ENCODE measurements at regions not wholly inside any gene's neighbourhood (a gene's known extent, or its start where the extent isn't known, plus 50 kb on each side); places are given as distances from the start of the nearest gene placed in this dataset.

GRCh38 chr16:52386694-52387093 is 160.2 kb downstream of the TOX3 start:
- no peaks in the 10 kb centered on the region for H3K4me1 Mint-ChIP-seq
- ATAC-seq, result no peak
- H3K4me3 Mint-ChIP-seq, result no peak overlapping the region
- H3K36me3 Mint-ChIP-seq, result no peaks in the 10 kb centered on the region
- H3K9me3 Mint-ChIP-seq, result peaks cover 18% of the 10 kb centered on the region
- DNase-seq (ENCODE audit: low spot score in 2 of 2), result no peak
- H3K27ac Mint-ChIP-seq, result no peak overlapping the region

GRCh38 chr16:52384378-52384777 is 162.6 kb downstream of the TOX3 start:
- no peaks in the 10 kb centered on the region for H3K4me1 Mint-ChIP-seq
- peaks cover 18% of the 10 kb centered on the region for H3K9me3 Mint-ChIP-seq
- no peak overlapping the region for H3K27ac Mint-ChIP-seq
- no peaks in the 10 kb centered on the region for H3K36me3 Mint-ChIP-seq
- DNase-seq (ENCODE audit: low spot score in 2 of 2) (no peak), ATAC-seq (no peak)
- H3K4me3 Mint-ChIP-seq, result no peak overlapping the region

GRCh38 chr16:52383640-52384292 is 163.2 kb downstream of the TOX3 start:
- H3K27ac Mint-ChIP-seq, result no peak overlapping the region
- ATAC-seq (no peak), DNase-seq (ENCODE audit: low spot score in 2 of 2) (no peak)
- H3K4me3 Mint-ChIP-seq, result no peak overlapping the region
- H3K9me3 Mint-ChIP-seq, result peaks cover 20% of the 10 kb centered on the region
- no peaks in the 10 kb centered on the region for H3K36me3 Mint-ChIP-seq
- H3K4me1 Mint-ChIP-seq, result no peaks in the 10 kb centered on the region

- Mint-ChIP-seq H3K27ac (no peak overlapping the region), H3K4me1 (no peaks in the 10 kb centered on the region), H3K9me3 (peaks cover 16% of the 10 kb centered on the region), H3K4me3 (no peak overlapping the region), H3K36me3 (no peaks in the 10 kb centered on the region)
- no peak for DNase-seq (ENCODE audit: low spot score in 2 of 2)
- ATAC-seq, result no peak
These were observed 163.8 kb downstream of the TOX3 start for GRCh38 chr16:52383119-52383518.

GRCh38 chr16:52379551-52379950 is 167.4 kb downstream of the TOX3 start:
- DNase-seq (ENCODE audit: low spot score in 2 of 2) (no peak), ATAC-seq (no peak)
- H3K36me3 Mint-ChIP-seq, result no peaks in the 10 kb centered on the region
- H3K4me3 Mint-ChIP-seq, result no peak overlapping the region
- no peaks in the 10 kb centered on the region for H3K4me1 Mint-ChIP-seq
- H3K27ac Mint-ChIP-seq, result no peak overlapping the region
- H3K9me3 Mint-ChIP-seq, result peaks cover 19% of the 10 kb centered on the region

- Mint-ChIP-seq H3K36me3 (no peaks in the 10 kb centered on the region), H3K27ac (no peak overlapping the region), H3K9me3 (peaks cover 9% of the 10 kb centered on the region), H3K4me1 (no peaks in the 10 kb centered on the region), H3K4me3 (no peak overlapping the region)
- ATAC-seq (no peak), DNase-seq (ENCODE audit: low spot score in 2 of 2) (no peak)
These were observed 170.2 kb downstream of the TOX3 start for GRCh38 chr16:52376676-52377280.

GRCh38 chr16:52372313-52372712 is 174.6 kb downstream of the TOX3 start:
- DNase-seq (ENCODE audit: low spot score in 2 of 2), result no peak
- no peak for ATAC-seq
- Mint-ChIP-seq H3K9me3 (peaks cover 3% of the 10 kb centered on the region), H3K4me3 (no peak overlapping the region), H3K36me3 (no peaks in the 10 kb centered on the region), H3K27ac (no peak overlapping the region), H3K4me1 (no peaks in the 10 kb centered on the region)

- Mint-ChIP-seq H3K9me3 (peaks cover 9% of the 10 kb centered on the region), H3K4me3 (no peak overlapping the region), H3K4me1 (no peaks in the 10 kb centered on the region), H3K27ac (no peak overlapping the region), H3K36me3 (no peaks in the 10 kb centered on the region)
- DNase-seq (ENCODE audit: low spot score in 2 of 2) (no peak), ATAC-seq (no peak)
These were observed 178.1 kb downstream of the TOX3 start for GRCh38 chr16:52368859-52369258.

GRCh38 chr16:52367821-52368220 is 179.1 kb downstream of the TOX3 start:
- no peak overlapping the region for H3K4me3 Mint-ChIP-seq
- H3K4me1 Mint-ChIP-seq, result no peaks in the 10 kb centered on the region
- H3K36me3 Mint-ChIP-seq, result no peaks in the 10 kb centered on the region
- no peak for DNase-seq (ENCODE audit: low spot score in 2 of 2)
- H3K27ac Mint-ChIP-seq, result no peak overlapping the region
- no peak for ATAC-seq
- H3K9me3 Mint-ChIP-seq, result peaks cover 10% of the 10 kb centered on the region

GRCh38 chr16:52366983-52367382 is 180.0 kb downstream of the TOX3 start:
- H3K9me3 Mint-ChIP-seq, result peaks cover 10% of the 10 kb centered on the region
- no peak for DNase-seq (ENCODE audit: low spot score in 2 of 2)
- H3K27ac Mint-ChIP-seq, result no peak overlapping the region
- H3K4me1 Mint-ChIP-seq, result no peaks in the 10 kb centered on the region
- no peak overlapping the region for H3K4me3 Mint-ChIP-seq
- no peaks in the 10 kb centered on the region for H3K36me3 Mint-ChIP-seq
- no peak for ATAC-seq

- H3K4me3 Mint-ChIP-seq, result no peak overlapping the region
- ATAC-seq, result no peak
- H3K27ac Mint-ChIP-seq, result no peak overlapping the region
- peaks cover 13% of the 10 kb centered on the region for H3K9me3 Mint-ChIP-seq
- H3K4me1 Mint-ChIP-seq, result no peaks in the 10 kb centered on the region
- no peak for DNase-seq (ENCODE audit: low spot score in 2 of 2)
- no peaks in the 10 kb centered on the region for H3K36me3 Mint-ChIP-seq
These were observed 182.4 kb downstream of the TOX3 start for GRCh38 chr16:52364500-52364899.

GRCh38 chr16:52363082-52363481 is 183.9 kb downstream of the TOX3 start:
- no peak overlapping the region for H3K4me3 Mint-ChIP-seq
- no peaks in the 10 kb centered on the region for H3K4me1 Mint-ChIP-seq
- no peak overlapping the region for H3K27ac Mint-ChIP-seq
- DNase-seq (ENCODE audit: low spot score in 2 of 2), result no peak
- no peak for ATAC-seq
- peaks cover 13% of the 10 kb centered on the region for H3K9me3 Mint-ChIP-seq
- H3K36me3 Mint-ChIP-seq, result no peaks in the 10 kb centered on the region

GRCh38 chr16:52357711-52358110 is 189.2 kb downstream of the TOX3 start:
- Mint-ChIP-seq H3K9me3 (peaks cover 18% of the 10 kb centered on the region), H3K4me3 (no peak overlapping the region), H3K27ac (no peak overlapping the region), H3K36me3 (no peaks in the 10 kb centered on the region), H3K4me1 (no peaks in the 10 kb centered on the region)
- ATAC-seq (no peak), DNase-seq (ENCODE audit: low spot score in 2 of 2) (no peak)

- ATAC-seq (no peak), DNase-seq (ENCODE audit: low spot score in 2 of 2) (no peak)
- no peak overlapping the region for H3K27ac Mint-ChIP-seq
- H3K9me3 Mint-ChIP-seq, result peaks cover 18% of the 10 kb centered on the region
- no peaks in the 10 kb centered on the region for H3K4me1 Mint-ChIP-seq
- H3K4me3 Mint-ChIP-seq, result no peak overlapping the region
- H3K36me3 Mint-ChIP-seq, result no peaks in the 10 kb centered on the region
These were observed 193.7 kb downstream of the TOX3 start for GRCh38 chr16:52353249-52353648.

GRCh38 chr16:52351451-52351850 is 195.5 kb downstream of the TOX3 start:
- no peak for ATAC-seq
- peaks cover 11% of the 10 kb centered on the region for H3K9me3 Mint-ChIP-seq
- no peak overlapping the region for H3K27ac Mint-ChIP-seq
- H3K4me1 Mint-ChIP-seq, result no peaks in the 10 kb centered on the region
- DNase-seq (ENCODE audit: low spot score in 2 of 2), result no peak
- H3K4me3 Mint-ChIP-seq, result no peak overlapping the region
- no peaks in the 10 kb centered on the region for H3K36me3 Mint-ChIP-seq

- ATAC-seq (no peak), DNase-seq (ENCODE audit: low spot score in 2 of 2) (no peak)
- Mint-ChIP-seq H3K36me3 (no peaks in the 10 kb centered on the region), H3K4me3 (no peak overlapping the region), H3K9me3 (peaks cover 11% of the 10 kb centered on the region), H3K27ac (no peak overlapping the region), H3K4me1 (no peaks in the 10 kb centered on the region)
These were observed 196.8 kb downstream of the TOX3 start for GRCh38 chr16:52350031-52350642.

Measured in stimulated activated effector memory CD8-positive, alpha-beta T cell treated with anti-CD3 and anti-CD28 coated beads, Interleukin-12 subunit alpha, Interleukin-12 subunit beta, amount 100 ng/mL, for 72 hours (primary cell).